Sigmoid colon (tissue), 4 donors: ENCODE measurements at regions not wholly inside any gene's neighbourhood (a gene's known extent, or its start where the extent isn't known, plus 50 kb on each side); places are given as distances from the start of the nearest gene placed in this dataset.

Experiments
- CTCF ChIP-seq, 4 experiments: fragments of 450-650 bp in 3 of 4; fragments of 200-600 bp in 1 of 4; IDR thresholded peaks; one replicate each; pipeline ENCODE4 v1.5.1; 2016 to 2019; ENCODE audit warnings: antibody characterized with exemption in 4 of 4, mild to moderate bottlenecking in 3 of 4, moderate library complexity in 2 of 4
- EP300 ChIP-seq, 4 donors: sonication (generic); formaldehyde crosslinking; IDR thresholded peaks; one replicate each; pipeline ENCODE4 v1.6.1; 2017; ENCODE audit warnings: antibody characterized with exemption in 4 of 4
- POLR2A ChIP-seq, 2 donors: fragments of 450-650 bp; IDR thresholded peaks; one replicate each; pipeline ENCODE4 v1.6.1; 2016; ENCODE audit warnings: antibody characterized with exemption in 2 of 2, mild to moderate bottlenecking in 2 of 2, moderate library complexity in 2 of 2
- POLR2AphosphoS5 ChIP-seq, 4 donors: sonication (generic); formaldehyde crosslinking; IDR thresholded peaks; one replicate each; pipeline ENCODE4 v1.6.1; 2017; ENCODE audit warnings: antibody characterized with exemption in 4 of 4

GRCh38 chr2:21310493-21310892, 186.7 kb downstream of the TDRD15 start:
- TF ChIP-seq CTCF (IDR thresholded peaks at IDR 0.05) (no peak), POLR2AphosphoS5 (IDR thresholded peaks at IDR 0.05) (no peak), POLR2A (IDR thresholded peaks at IDR 0.05) (no peak), EP300 (IDR thresholded peaks at IDR 0.05) (no peak)
